OCI-LY1 (cell line): ENCODE measurements at regions not wholly inside any gene's neighbourhood (a gene's known extent, or its start where the extent isn't known, plus 50 kb on each side); places are given as distances from the start of the nearest gene placed in this dataset.

Experiments
- CTCF ChIP-seq: fragments of 200-600 bp; sonication (generic), shearing (Covaris generic); IDR thresholded peaks from 2 replicates; pipeline ENCODE4 v1.5.1; 2017; ENCODE audit warnings: mild to moderate bottlenecking, antibody characterized with exemption, low read length, moderate library complexity, mixed read lengths
- EZH2 ChIP-seq: fragments of 200-600 bp; sonication (generic), shearing (Covaris generic); IDR thresholded peaks from 2 replicates; pipeline ENCODE4 v1.8.0; 2017; ENCODE audit warnings: borderline replicate concordance, mixed run types, mild to moderate bottlenecking, antibody characterized with exemption, low read length, moderate library complexity, mixed read lengths

- TF ChIP-seq CTCF = no peak
- no peak for TF ChIP-seq EZH2
These were observed 905.3 kb upstream of the INTU start for GRCh38 chr4:126727461-126727860.
